ENCODE measurements at regions not wholly inside any gene's neighbourhood (a gene's known extent, or its start where the extent isn't known, plus 50 kb on each side); places are given as distances from the start of the nearest gene placed in this dataset.

DNA sequence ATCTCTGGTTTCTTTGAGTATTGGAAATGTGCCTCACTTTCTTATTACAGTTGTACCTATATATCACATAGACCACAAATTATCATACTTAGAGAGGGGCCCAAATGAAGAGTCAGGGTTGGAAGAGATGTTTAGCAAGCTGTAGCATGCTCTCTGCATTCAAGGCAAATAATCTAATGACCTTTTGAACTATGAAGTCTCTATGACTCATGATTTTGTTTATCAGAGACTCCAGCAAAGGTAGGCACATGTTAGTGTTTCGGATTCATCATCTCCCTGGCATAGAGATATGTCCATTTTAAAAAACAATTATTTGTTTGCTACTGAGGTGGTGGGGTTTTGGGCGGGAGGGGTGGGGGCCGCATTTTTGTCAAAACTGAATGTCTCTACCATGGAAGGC lies 2000.1 kb downstream of the EFNA5 start:
- Mint-ChIP-seq H3K27me3 (ENCODE audit: unreplicated experiment) (no peaks in the 10 kb centered on the region), H3K4me1 (ENCODE audit: low read depth, unreplicated experiment) (peaks cover 13% of the 10 kb centered on the region), H3K4me3 (ENCODE audit: low read depth, unreplicated experiment) (no peak overlapping the region), H3K36me3 (ENCODE audit: insufficient read depth, unreplicated experiment) (no peaks in the 10 kb centered on the region), H3K9me3 (ENCODE audit: low read depth, unreplicated experiment) (no peaks in the 10 kb centered on the region), H3K27ac (ENCODE audit: unreplicated experiment) (no peak overlapping the region)
- no peak for DNase-seq
- no TSS peak for BruUV-seq (replicated peaks)
- intact Hi-C loops (cut with micrococcal nuclease; ENCODE audit: unreplicated experiment) = no loop called here
- TF ChIP-seq, protein P1, sequence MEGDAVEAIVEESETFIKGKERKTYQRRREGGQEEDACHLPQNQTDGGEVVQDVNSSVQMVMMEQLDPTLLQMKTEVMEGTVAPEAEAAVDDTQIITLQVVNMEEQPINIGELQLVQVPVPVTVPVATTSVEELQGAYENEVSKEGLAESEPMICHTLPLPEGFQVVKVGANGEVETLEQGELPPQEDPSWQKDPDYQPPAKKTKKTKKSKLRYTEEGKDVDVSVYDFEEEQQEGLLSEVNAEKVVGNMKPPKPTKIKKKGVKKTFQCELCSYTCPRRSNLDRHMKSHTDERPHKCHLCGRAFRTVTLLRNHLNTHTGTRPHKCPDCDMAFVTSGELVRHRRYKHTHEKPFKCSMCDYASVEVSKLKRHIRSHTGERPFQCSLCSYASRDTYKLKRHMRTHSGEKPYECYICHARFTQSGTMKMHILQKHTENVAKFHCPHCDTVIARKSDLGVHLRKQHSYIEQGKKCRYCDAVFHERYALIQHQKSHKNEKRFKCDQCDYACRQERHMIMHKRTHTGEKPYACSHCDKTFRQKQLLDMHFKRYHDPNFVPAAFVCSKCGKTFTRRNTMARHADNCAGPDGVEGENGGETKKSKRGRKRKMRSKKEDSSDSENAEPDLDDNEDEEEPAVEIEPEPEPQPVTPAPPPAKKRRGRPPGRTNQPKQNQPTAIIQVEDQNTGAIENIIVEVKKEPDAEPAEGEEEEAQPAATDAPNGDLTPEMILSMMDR (IDR thresholded peaks at IDR 0.05; ENCODE audit: unreplicated experiment) = no peak
- CTCF ChIA-PET = interaction anchor here (0.6 kb wide), 2 partner anchors 22 to 221 kb away, joined by 3 to 7 read pairs; no protein-coding TSS in a partner anchor

DNA sequence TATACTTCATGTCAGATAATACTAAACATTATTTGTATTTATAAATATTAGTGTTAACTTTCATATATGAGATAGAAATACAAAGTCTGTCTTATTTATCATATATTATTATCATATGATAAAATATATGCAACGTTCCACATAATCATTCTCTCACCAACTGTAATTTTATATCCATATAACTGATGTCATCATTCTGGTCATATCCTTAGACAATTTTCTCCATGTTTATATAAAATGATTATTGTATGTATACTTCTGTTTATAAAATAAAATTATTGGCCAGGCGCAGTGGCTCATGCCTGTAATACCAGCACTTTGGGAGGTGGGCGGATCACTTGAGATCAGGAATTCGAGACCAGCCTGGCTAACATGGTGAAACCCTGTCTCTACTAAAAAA lies 2007.1 kb downstream of the EFNA5 start:
- H3K27me3 Mint-ChIP-seq (ENCODE audit: unreplicated experiment) = no peaks in the 10 kb centered on the region
- intact Hi-C loops (cut with micrococcal nuclease; ENCODE audit: unreplicated experiment) = no loop called here
- peaks cover 3% of the 10 kb centered on the region for H3K9me3 Mint-ChIP-seq (ENCODE audit: low read depth, unreplicated experiment)
- H3K36me3 Mint-ChIP-seq (ENCODE audit: insufficient read depth, unreplicated experiment) = no peaks in the 10 kb centered on the region
- H3K4me3 Mint-ChIP-seq (ENCODE audit: low read depth, unreplicated experiment) = no peak overlapping the region
- CTCF ChIA-PET = no interaction called here
- BruUV-seq (replicated peaks) = no TSS peak
- H3K27ac Mint-ChIP-seq (ENCODE audit: unreplicated experiment) = no peak overlapping the region
- DNase-seq = no peak
- no peaks in the 10 kb centered on the region for H3K4me1 Mint-ChIP-seq (ENCODE audit: low read depth, unreplicated experiment)
- TF ChIP-seq, protein P1 (IDR thresholded peaks at IDR 0.05; ENCODE audit: unreplicated experiment) = no peak

DNA sequence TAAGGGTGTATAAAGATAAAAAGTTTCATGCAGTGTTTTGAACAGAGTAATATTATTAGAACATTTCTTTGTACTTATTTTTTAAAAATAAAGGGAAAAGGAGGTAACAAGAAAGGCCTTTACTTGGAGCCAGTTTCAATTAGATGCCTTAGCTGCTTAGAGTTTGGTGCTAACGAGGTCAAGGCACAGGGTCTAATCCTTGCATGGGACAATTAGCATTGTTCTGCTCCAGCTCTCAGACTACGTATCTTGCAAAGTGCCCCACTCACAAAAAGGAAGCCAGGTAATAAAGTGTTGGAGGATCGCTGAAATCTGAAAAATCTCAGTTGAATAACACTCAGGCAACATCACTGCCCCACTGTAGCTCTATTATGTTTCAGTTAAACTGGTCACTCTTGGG lies 2011.3 kb downstream of the EFNA5 start:
- Mint-ChIP-seq H3K4me1 (ENCODE audit: low read depth, unreplicated experiment) (no peaks in the 10 kb centered on the region), H3K9me3 (ENCODE audit: low read depth, unreplicated experiment) (no peaks in the 10 kb centered on the region), H3K36me3 (ENCODE audit: insufficient read depth, unreplicated experiment) (no peaks in the 10 kb centered on the region), H3K27ac (ENCODE audit: unreplicated experiment) (no peak overlapping the region), H3K4me3 (ENCODE audit: low read depth, unreplicated experiment) (no peak overlapping the region), H3K27me3 (ENCODE audit: unreplicated experiment) (no peaks in the 10 kb centered on the region)
- intact Hi-C loops (cut with micrococcal nuclease; ENCODE audit: unreplicated experiment) = no loop called here
- DNase-seq = no peak
- CTCF ChIA-PET = no interaction called here
- TF ChIP-seq, protein P1 (IDR thresholded peaks at IDR 0.05; ENCODE audit: unreplicated experiment) = no peak
- BruUV-seq (replicated peaks) = no TSS peak

DNA sequence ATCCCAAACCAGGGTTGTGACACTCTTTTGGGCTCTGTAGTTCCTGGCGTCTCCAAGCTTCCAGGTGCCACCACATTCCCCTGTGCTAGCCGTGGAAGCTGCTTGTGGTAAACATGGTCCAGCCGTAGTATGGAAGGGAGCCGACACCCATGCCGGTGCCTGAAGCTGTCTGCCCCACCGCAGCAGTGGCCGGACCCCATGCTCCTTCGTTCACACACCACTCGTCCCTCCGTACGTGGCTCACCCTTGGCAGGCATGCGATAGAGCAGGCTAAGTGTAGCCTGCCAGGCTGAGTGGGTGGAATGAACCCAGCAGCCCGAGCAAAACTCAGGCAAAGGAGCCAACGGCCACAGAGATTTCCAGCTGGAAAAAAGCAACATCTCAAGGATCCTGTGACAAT lies 2030.4 kb downstream of the EFNA5 start:
- Mint-ChIP-seq H3K36me3 (ENCODE audit: insufficient read depth, unreplicated experiment) (no peaks in the 10 kb centered on the region), H3K4me3 (ENCODE audit: low read depth, unreplicated experiment) (no peak overlapping the region), H3K27ac (ENCODE audit: unreplicated experiment) (no peak overlapping the region), H3K9me3 (ENCODE audit: low read depth, unreplicated experiment) (peaks cover 3% of the 10 kb centered on the region), H3K4me1 (ENCODE audit: low read depth, unreplicated experiment) (no peaks in the 10 kb centered on the region), H3K27me3 (ENCODE audit: unreplicated experiment) (no peaks in the 10 kb centered on the region)
- TF ChIP-seq, protein P1 (IDR thresholded peaks at IDR 0.05; ENCODE audit: unreplicated experiment) = no peak
- intact Hi-C loops (cut with micrococcal nuclease; ENCODE audit: unreplicated experiment) = no loop called here
- no TSS peak for BruUV-seq (replicated peaks)
- no peak for DNase-seq
- CTCF ChIA-PET = no interaction called here

DNA sequence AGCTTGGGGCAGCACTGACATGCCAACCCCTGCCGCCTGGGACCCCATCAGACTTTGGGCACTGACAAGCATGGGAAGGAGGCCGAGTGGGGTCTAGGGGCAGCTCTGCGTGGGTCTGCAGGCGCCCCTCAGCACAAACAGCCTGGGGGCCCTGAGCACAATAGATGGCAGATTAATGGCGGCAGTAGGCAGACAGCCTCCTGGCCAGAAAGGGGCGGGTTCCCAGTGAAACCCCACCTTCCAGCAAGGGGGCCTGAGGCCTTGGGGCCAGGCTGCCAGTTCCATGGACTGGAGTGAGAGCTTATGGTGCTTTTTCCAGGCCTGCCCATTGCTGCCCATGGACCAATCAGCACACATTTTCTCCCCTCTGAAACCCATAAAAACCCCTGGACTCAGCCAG lies 2031.2 kb downstream of the EFNA5 start:
- no peaks in the 10 kb centered on the region for H3K27me3 Mint-ChIP-seq (ENCODE audit: unreplicated experiment)
- CTCF ChIA-PET = no interaction called here
- H3K9me3 Mint-ChIP-seq (ENCODE audit: low read depth, unreplicated experiment) = peaks cover 3% of the 10 kb centered on the region
- no TSS peak for BruUV-seq (replicated peaks)
- TF ChIP-seq, protein P1 (IDR thresholded peaks at IDR 0.05; ENCODE audit: unreplicated experiment) = no peak
- no peaks in the 10 kb centered on the region for H3K4me1 Mint-ChIP-seq (ENCODE audit: low read depth, unreplicated experiment)
- DNase-seq = no peak
- H3K36me3 Mint-ChIP-seq (ENCODE audit: insufficient read depth, unreplicated experiment) = no peaks in the 10 kb centered on the region
- intact Hi-C loops (cut with micrococcal nuclease; ENCODE audit: unreplicated experiment) = no loop called here
- no peak overlapping the region for H3K4me3 Mint-ChIP-seq (ENCODE audit: low read depth, unreplicated experiment)
- no peak overlapping the region for H3K27ac Mint-ChIP-seq (ENCODE audit: unreplicated experiment)

All from Calu3 (cell line).